Urinary bladder (tissue), 3 donors: ENCODE measurements at regions not wholly inside any gene's neighbourhood (a gene's known extent, or its start where the extent isn't known, plus 50 kb on each side); places are given as distances from the start of the nearest gene placed in this dataset.
"Not testable (repeated sequence)": the region's sequence is repeated elsewhere in the genome, so short reads cannot be mapped to it uniquely, and the experiment has no call there.

ENCODE experiments used
- DNase-seq: peaks from one replicate; pipeline ENCODE4 v3.0.0-alpha.2; 2015; ENCODE audit errors: extremely low spot score
- H3K27ac ChIP-seq: one replicate; pipeline ENCODE4 v1.5.1; 2013; ENCODE audit warnings: low read depth, mild to moderate bottlenecking, moderate library complexity
- H3K36me3 ChIP-seq: one replicate; pipeline ENCODE4 v1.6.1; 2013; ENCODE audit warnings: mild to moderate bottlenecking, moderate library complexity; ENCODE audit not compliant: insufficient read depth
- H3K4me1 ChIP-seq: one replicate; pipeline ENCODE4 v1.6.1; 2013; ENCODE audit warnings: mild to moderate bottlenecking, moderate library complexity; ENCODE audit not compliant: insufficient read depth
- H3K4me3 ChIP-seq: one replicate; pipeline ENCODE4 v1.5.1; 2013; ENCODE audit warnings: low read depth, low read length
- WGBS: extraction: QIAGEN DNeasy Blood & Tissue Kit; methylation state at CpG from one replicate; pipeline ENCODE4 v1.1.7; 2013; 5-methylcytosine and 5-hydroxymethylcytosine counted together
- donor health status: healthy with polysubstance abuse.
- donor health status: healthy.

DNA sequence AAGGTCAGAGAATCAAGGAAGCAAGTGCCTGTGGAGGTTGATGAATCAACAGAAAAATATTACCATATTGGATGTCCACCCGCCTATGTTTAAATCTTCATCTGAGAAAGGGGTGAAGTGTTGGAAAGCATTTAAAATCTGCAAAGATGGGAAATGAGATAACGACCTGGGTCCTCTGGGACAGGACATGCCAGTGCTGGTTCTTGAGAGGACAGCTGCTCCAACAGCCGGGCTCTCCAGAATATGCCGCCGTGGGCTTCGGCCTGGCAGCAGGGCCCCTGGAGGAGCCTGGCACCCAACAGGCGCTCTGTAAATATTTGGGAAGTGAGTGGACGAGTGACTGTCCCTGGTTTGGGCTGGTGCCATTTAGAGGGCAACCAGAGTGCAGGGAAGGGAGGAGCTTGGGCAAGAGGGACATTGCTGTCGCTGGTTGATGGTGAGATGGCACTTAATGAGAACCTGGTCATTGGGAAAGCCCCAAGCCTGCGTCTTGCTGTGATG is 129.9 kb downstream of the KCNA5 start:
- Histone ChIP-seq H3K4me3 (no peak overlapping the region), H3K4me1 (no peaks in the 10 kb centered on the region), H3K27ac (no peak overlapping the region), H3K36me3 (no peaks in the 10 kb centered on the region)
- DNase-seq = no peak
- 84% methylated on average over 10 of the region's 10 CpGs for WGBS

DNA sequence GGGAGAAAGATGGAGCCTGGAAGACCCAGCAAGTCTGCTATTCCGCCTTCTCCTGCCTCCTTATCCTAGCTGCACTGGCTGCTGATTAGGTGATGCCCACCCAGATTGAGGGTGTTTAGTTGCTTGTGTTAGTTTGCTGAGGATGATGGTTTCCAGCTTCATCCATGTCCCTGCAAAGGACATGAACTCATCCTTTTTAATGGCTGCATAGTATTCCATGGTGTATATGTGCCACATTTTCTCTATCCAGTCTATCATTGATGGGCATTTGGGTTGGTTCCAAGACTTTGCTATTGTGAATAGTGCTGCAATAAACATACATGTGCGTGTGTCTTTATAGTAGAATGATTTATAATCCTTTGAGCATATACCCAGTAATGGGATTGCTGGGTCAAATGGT is 131.7 kb downstream of the KCNA5 start:
- not testable (repeated sequence) for H3K4me1 ChIP-seq, H3K36me3 ChIP-seq, H3K27ac ChIP-seq, DNase-seq, H3K4me3 ChIP-seq
- WGBS = 97% methylated on average over 2 of the region's 2 CpGs

DNA sequence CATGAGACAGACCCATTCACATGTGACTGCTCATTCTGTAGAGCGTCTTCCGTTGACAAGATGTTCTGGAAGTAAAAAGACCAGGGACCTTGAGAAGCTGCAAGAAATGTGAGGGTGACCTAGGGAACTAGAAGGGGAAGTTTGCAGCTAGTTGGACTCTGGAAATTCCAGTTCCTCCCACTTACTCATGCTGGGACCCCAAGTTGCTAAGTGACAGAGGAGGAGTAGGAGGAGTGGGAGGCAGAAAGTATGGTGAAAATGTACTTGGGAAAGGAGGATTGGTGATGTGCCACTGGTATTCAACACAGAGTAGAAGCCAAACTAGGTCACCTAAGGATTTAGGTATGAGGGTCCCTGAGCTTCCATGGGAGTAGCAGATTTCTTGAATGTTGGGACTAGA is 132.4 kb downstream of the KCNA5 start:
- Histone ChIP-seq H3K36me3 (no peaks in the 10 kb centered on the region), H3K4me3 (no peak overlapping the region), H3K27ac (no peak overlapping the region), H3K4me1 (no peaks in the 10 kb centered on the region)
- over 99% methylated on average over 2 of the region's 2 CpGs for WGBS
- no peak for DNase-seq

DNA sequence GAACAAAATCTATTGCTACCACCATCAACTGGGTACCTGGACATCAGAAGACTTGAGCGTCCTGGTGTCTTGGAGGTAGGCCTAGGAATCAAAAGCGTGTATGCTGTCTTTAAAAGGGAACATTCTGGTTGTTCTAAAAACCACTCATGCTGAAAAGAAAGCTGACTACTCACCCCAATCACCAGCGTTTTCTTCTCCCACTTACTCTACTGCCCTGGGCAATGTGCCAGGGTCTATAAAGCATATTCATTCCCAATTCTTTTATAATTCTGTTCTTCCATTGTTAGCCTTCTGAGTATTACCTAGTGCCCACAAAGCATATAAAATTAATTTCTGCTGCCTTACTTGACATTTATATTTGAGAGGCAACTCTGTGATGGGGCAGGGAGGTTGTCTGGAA is 133.4 kb downstream of the KCNA5 start:
- H3K4me3 ChIP-seq = no peak overlapping the region
- H3K36me3 ChIP-seq = no peaks in the 10 kb centered on the region
- 59% methylated on average over 3 of the region's 3 CpGs for WGBS
- H3K27ac ChIP-seq = no peak overlapping the region
- H3K4me1 ChIP-seq = no peaks in the 10 kb centered on the region
- DNase-seq = no peak

DNA sequence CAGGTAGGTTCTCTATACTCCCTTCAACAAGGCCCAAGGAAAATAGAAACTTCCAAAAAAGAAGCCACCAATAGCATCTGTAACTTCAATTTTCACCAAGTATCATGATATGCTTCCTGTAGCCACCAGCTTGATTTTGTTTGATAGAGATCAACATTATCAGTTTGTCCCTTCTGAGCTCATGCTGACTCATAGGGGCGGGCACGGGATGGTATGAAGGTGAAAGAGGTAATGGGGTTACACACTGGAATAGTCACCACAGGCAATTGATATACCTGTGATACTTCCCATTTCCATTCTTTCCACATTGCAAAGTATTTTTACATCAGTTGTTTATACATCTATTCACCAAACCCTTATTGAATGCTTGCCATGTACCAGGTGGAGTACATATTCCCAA is 134.1 kb downstream of the KCNA5 start:
- Histone ChIP-seq H3K4me1 (no peaks in the 10 kb centered on the region), H3K4me3 (no peak overlapping the region), H3K27ac (peak overlapping the region; percentile 34), H3K36me3 (no peaks in the 10 kb centered on the region)
- WGBS = 88% methylated on average over 2 of the region's 2 CpGs
- DNase-seq = no peak

DNA sequence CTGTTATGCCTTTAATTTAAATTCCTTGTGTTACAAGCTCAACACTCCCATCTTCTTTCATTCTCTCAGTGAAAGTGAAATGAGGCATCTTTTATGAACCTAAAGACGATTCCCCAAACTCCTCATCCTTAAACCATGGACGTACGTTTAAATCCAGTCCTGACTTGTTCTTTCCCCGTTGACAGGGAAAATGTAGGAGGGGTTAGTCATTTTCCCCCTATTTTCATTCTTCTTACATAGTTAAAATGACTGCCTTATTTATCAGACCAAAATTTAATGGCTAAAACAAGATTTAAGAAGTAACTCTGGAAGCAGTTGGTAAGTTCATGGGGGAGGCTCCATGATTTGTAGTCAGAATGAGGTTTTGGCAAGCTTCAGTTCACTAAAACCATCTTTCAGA is 134.9 kb downstream of the KCNA5 start:
- H3K4me1 ChIP-seq = no peaks in the 10 kb centered on the region
- no peak overlapping the region for H3K27ac ChIP-seq
- peak; percentile 2 for DNase-seq
- 84% methylated on average over 4 of the region's 4 CpGs for WGBS
- H3K36me3 ChIP-seq = no peaks in the 10 kb centered on the region
- H3K4me3 ChIP-seq = no peak overlapping the region

DNA sequence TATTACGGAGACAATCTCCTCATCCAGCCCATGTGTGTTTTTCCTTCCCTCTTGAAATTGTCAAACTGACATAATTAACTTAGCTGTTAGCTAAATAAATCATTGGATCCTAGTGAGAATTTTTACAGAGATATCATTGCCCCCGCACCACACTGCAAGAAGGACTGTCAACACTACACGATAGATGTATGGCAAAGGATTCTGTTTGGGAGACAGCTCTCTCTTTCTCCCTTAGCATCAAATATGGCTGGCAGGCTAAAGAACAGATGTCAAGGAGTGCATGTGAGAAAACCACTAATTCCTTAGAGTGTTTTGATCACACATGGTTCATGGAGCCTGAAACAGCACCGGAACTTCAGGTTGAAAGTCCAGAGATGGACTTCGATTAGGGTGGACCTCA is 136.8 kb downstream of the KCNA5 start:
- Histone ChIP-seq H3K27ac (no peak overlapping the region), H3K36me3 (no peaks in the 10 kb centered on the region), H3K4me3 (no peak overlapping the region), H3K4me1 (no peaks in the 10 kb centered on the region)
- 91% methylated on average over 5 of the region's 5 CpGs for WGBS
- DNase-seq = no peak

DNA sequence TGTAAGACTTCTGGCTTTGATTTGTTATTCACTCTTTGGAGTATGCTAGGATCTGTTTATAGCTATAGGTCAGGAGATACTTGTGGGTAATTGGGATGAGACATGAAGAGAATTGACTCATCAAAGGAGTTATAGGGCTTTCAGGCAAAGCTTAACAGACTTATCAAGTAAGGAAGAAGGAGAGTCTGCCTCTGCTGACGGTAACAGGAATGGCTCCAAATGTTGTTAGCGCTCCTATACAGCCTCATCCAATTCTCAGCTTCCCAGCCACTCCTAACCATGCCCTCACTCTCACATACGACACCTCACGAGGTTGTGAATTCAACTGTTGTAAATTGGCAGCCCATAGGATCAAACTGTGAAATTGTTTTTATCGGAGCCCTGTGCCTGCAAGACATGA is 140.5 kb downstream of the KCNA5 start:
- Histone ChIP-seq H3K36me3 (no peaks in the 10 kb centered on the region), H3K4me3 (no peak overlapping the region), H3K4me1 (no peaks in the 10 kb centered on the region), H3K27ac (no peak overlapping the region)
- no peak for DNase-seq
- WGBS = 85% methylated on average over 5 of the region's 5 CpGs

DNA sequence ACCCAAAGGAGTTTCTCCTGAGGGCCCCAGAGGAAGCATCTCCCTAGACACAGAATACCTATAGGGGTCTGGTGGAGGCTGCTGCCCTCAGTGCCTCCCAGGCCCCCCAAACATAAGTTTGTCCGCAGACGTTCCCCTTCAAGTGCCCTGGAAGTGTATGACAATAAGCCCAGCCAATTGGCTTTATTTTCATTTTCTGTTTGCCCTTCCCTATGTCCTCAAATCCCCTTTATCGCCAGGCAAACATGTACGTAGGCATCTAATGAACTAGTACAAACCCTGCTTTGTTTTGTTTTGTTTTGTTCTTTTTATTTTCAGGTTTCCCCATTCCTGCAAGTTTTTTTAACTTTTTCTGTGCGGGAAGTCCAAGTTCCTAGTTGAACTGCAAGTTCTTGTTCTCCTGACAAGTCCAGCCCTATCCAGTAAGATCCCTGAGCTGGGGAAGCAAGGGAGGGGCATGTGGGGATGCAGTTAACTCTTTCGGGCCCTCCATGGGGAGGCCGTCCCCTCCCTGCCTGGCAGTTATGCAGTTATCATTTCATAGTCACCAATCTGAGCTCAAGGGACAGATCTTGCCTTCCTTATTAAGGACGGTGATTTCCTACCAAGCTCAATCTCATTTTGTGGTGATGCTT is 141.9 kb downstream of the KCNA5 start:
- H3K36me3 ChIP-seq = no peaks in the 10 kb centered on the region
- H3K4me3 ChIP-seq = peak overlapping the region; percentile 30
- no peaks in the 10 kb centered on the region for H3K4me1 ChIP-seq
- WGBS = 54% methylated on average over 8 of the region's 8 CpGs
- H3K27ac ChIP-seq = no peak overlapping the region
- no peak for DNase-seq

DNA sequence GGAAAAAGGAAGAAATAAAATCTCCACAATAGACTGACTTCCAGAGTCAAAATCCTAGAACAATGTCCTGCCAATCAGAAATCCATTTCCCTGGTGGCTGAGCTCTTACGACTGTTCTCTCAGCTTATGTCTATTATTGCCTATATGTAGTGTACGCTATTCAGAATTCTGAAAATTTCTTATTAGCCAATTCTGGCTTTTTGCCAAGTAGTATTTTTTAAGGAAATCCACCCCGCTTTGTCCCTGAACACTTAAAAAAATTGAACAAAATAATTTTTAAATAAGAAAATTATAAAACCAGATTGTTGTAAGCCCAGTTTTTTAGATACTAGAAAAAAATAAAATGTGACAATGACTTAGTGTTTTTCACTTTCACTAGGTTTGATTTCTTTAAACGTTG is 143.0 kb downstream of the KCNA5 start:
- Histone ChIP-seq H3K4me1 (no peaks in the 10 kb centered on the region), H3K36me3 (no peaks in the 10 kb centered on the region), H3K27ac (no peak overlapping the region), H3K4me3 (no peak overlapping the region)
- DNase-seq = no peak
- 78% methylated on average over 4 of the region's 4 CpGs for WGBS

DNA sequence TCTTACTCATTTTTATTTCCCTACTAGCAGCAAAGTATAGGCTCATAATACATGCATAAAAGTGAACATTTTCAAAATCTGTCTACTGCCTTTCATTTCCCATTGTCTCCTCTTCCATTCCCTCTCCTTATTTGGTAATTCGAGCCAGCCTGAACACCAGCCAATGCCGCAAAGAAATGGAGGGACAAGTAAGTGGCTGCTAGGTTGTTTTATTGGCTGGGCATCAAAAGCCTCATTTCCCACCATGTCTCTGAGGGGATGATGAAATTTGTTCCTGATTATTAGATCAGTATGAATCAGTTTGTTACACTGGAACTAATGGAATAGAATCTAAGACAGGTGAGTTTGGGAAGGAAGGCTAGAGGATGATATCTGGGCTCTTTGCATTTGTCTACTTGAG is 143.5 kb downstream of the KCNA5 start:
- H3K27ac ChIP-seq = no peak overlapping the region
- no peak for DNase-seq
- WGBS = 83% methylated on average over 2 of the region's 2 CpGs
- no peaks in the 10 kb centered on the region for H3K36me3 ChIP-seq
- H3K4me1 ChIP-seq = no peaks in the 10 kb centered on the region
- H3K4me3 ChIP-seq = no peak overlapping the region

DNA sequence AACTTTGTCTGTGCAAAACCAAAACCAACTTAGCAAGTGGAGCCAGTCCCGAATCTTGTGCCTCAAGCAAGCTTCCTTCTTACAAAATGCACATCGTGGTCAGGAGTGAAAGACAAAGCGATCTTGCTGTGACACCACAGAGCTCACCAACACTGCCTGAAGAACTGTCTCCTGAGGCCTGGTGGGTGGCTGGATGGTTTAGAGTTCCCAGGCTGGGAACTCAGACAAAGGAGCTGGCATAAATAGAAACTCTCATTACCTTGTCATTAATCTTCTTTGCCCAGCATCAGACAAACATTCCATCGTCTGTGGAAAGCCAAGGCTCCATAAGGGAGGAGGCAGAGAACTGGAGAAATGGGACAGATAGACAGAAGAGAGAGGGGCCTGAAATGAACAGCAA is 144.8 kb downstream of the KCNA5 start:
- Histone ChIP-seq H3K27ac (no peak overlapping the region), H3K4me1 (no peaks in the 10 kb centered on the region), H3K36me3 (no peaks in the 10 kb centered on the region), H3K4me3 (no peak overlapping the region)
- WGBS = 81% methylated on average over 4 of the region's 4 CpGs
- no peak for DNase-seq

DNA sequence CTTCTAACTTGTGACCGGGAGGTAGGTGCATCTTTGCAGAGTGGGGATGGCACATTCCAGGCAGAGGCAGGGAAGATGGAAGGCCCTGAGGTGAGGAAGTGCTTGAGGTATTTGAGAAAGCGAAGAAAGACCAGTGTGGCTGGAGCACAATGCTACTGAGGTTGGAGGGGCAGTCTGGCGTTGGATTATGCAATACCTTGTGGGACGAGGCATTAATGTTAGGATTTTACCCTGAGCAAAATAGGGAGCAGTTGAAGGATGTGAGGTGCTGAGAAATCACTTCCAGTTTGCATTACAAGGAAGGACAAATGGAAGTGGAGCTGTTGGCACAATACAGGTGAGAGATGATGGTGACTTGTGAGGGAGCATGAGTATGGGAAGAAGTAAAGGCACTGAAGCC is 145.5 kb downstream of the KCNA5 start:
- no peaks in the 10 kb centered on the region for H3K4me1 ChIP-seq
- DNase-seq = no peak
- WGBS = 88% methylated on average over 4 of the region's 4 CpGs
- no peaks in the 10 kb centered on the region for H3K36me3 ChIP-seq
- no peak overlapping the region for H3K4me3 ChIP-seq
- no peak overlapping the region for H3K27ac ChIP-seq

DNA sequence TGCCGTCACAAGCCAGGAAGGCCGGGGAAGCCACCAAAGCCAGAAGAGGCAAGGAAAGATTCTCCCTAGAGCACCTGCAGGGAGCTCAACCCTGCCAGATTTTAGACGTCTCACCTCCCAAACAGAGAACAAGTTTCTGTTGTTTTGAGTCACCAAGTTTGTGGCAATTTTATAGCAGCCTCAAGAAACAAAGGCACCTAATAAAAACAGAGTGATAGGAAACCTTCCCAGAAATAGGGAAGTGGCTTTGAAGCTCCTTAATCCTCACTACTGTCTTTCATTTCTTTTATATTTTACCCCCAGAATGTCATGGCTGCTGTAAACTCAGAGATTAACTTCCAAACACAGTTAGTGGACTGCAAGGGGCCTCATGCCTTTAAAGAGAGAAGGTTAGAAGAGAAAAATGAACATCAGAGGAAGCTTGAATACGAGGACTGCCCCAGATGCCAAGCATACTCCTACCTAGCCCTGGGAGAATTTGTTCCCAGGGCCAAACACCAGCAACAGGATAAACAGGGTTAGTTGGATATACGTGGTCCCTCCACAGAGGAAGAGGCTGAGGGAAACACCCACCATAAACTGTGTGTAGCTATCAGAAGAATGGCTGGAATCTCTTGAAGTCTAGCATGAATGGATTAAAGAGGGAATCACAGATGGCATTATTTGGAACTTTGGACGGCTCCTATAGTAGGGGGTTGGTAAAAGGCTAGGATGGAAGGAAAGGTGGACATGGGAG is 148.3 kb downstream of the KCNA5 start:
- Histone ChIP-seq H3K27ac (no peak overlapping the region), H3K4me1 (no peaks in the 10 kb centered on the region), H3K4me3 (no peak overlapping the region), H3K36me3 (no peaks in the 10 kb centered on the region)
- DNase-seq = no peak
- WGBS = 65% methylated on average over 6 of the region's 6 CpGs
